OCI-LY7 (cell line): ENCODE measurements at regions not wholly inside any gene's neighbourhood (a gene's known extent, or its start where the extent isn't known, plus 50 kb on each side); places are given as distances from the start of the nearest gene placed in this dataset.

Experiments
- CTCF ChIP-seq: fragments of 200-600 bp; sonication (generic); conservative IDR thresholded peaks from 2 replicates; pipeline ENCODE4 v1.5.1; 2014; ENCODE audit warnings: mild to moderate bottlenecking, antibody characterized with exemption, low read length, moderate library complexity, mixed read lengths
- EZH2phosphoT487 ChIP-seq: fragments of 200-600 bp; sonication (generic); IDR thresholded peaks from 2 replicates; pipeline ENCODE4 v1.6.1; 2018; ENCODE audit warnings: low read depth, borderline replicate concordance, mild to moderate bottlenecking, mixed run types, antibody characterized with exemption, low read length, moderate library complexity, mixed read lengths

DNA sequence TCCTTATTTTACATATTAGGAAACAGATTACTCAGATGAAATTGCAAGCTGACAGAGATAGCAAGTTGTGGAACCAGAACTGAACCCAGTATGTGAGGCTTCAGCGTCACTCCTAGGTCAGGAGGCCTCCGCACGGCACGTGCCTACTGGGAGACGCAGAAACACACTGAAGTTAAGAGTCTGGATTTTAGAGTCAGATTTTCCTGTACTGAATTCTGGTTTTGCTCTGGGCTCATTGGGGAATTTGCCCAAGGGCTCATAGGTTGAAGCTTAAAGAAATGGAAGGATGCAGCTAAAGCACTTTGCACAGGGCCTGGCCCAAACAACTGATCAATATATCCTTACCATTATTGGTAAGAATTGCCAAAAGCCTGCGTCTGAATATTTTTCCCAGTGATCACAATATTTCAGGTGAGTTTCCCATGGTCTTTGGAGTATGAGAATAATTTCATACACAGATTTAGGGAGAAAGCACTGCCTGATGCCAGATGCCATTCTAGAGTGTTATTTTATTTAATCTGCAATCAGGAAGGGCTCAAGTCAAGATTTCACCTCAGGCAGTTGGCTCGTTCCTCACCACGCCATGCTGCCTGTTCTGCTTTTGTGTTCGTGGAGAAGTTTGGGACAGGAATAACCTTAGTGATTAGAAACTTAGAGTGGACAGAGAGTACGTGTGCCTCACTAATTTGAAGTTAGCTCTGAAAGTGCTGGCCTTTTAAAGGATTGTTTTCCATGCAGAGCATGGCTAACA lies 331.9 kb downstream of the MYCN start:
- TF ChIP-seq CTCF (no peak), EZH2phosphoT487 (no peak)
